SU-DHL-6 (cell line): ENCODE measurements at regions not wholly inside any gene's neighbourhood (a gene's known extent, or its start where the extent isn't known, plus 50 kb on each side); places are given as distances from the start of the nearest gene placed in this dataset.

Experiments
- H2AFZ ChIP-seq: fragments of 200-600 bp; sonication (generic); 2 replicates; pipeline ENCODE4 v1.6.1; 2014; ENCODE audit warnings: low read depth, mild to moderate bottlenecking, moderate library complexity, mixed read lengths, antibody characterized with exemption, low read length; ENCODE audit not compliant: severe bottlenecking
- H3F3A ChIP-seq: fragments of 200-600 bp; shearing (Covaris generic); 2 replicates; pipeline ENCODE4 v1.6.0; 2016; ENCODE audit warnings: antibody characterized with exemption, mild to moderate bottlenecking; ENCODE audit not compliant: insufficient read depth
- H3K27ac ChIP-seq: fragments of 200-600 bp; sonication (generic); 2 replicates; pipeline ENCODE4 v1.5.1; 2016; ENCODE audit warnings: low read depth, mild to moderate bottlenecking, low read length, moderate library complexity, mixed read lengths
- H3K27me3 ChIP-seq: fragments of 200-600 bp; sonication (generic), shearing (Covaris generic); 2 replicates; pipeline ENCODE4 v1.6.0; 2014; ENCODE audit warnings: mild to moderate bottlenecking, low read length
- H3K36me3 ChIP-seq: fragments of 200-600 bp; sonication (generic); 2 replicates; pipeline ENCODE4 v1.6.1; 2014; ENCODE audit warnings: mild to moderate bottlenecking, low read length, mixed read lengths
- H3K4me2 ChIP-seq: fragments of 300-600, 200-600 bp; shearing (Covaris generic), sonication (generic); 2 replicates; pipeline ENCODE4 v1.6.0; 2014; ENCODE audit warnings: low read length, low read depth, mild to moderate bottlenecking; ENCODE audit not compliant: poor library complexity, severe bottlenecking
- H3K4me3 ChIP-seq: fragments of 200-600 bp; sonication (generic); 2 replicates; pipeline ENCODE4 v1.5.1; 2014; ENCODE audit warnings: antibody characterized with exemption, low read length, mild to moderate bottlenecking, mixed read lengths; ENCODE audit not compliant: insufficient read depth, poor library complexity, severe bottlenecking
- H3K79me2 ChIP-seq: fragments of 200-600 bp; sonication (generic); 2 replicates; pipeline ENCODE4 v1.6.1; 2014; ENCODE audit warnings: mild to moderate bottlenecking, low read length, moderate library complexity; ENCODE audit not compliant: insufficient read depth
- H3K9ac ChIP-seq: fragments of 200-600 bp; sonication (generic); 2 replicates; pipeline ENCODE4 v1.7.0; 2014; ENCODE audit warnings: mild to moderate bottlenecking, low read length
- H3K9me2 ChIP-seq: fragments of 200-600 bp; sonication (generic); replicated peaks from 2 replicates; pipeline ENCODE4 v1.6.1; 2014; ENCODE audit warnings: low read length; ENCODE audit not compliant: insufficient read depth
- H3K9me3 ChIP-seq: fragments of 200-600 bp; sonication (generic); 2 replicates; pipeline ENCODE4 v1.6.1; 2014; ENCODE audit warnings: low read length, mixed read lengths; ENCODE audit not compliant: insufficient read depth
- H4K20me1 ChIP-seq: fragments of 200-600 bp; sonication (generic); 2 replicates; pipeline ENCODE4 v1.6.1; 2014; ENCODE audit warnings: low read depth, mild to moderate bottlenecking, antibody characterized with exemption, low read length, moderate library complexity, mixed read lengths
- EZH2phosphoT487 ChIP-seq: fragments of 200-600 bp; sonication (generic), shearing (Covaris generic); conservative IDR thresholded peaks from 2 replicates; pipeline ENCODE4 v1.6.1; 2018; ENCODE audit warnings: mild to moderate bottlenecking, antibody characterized with exemption, low read length, moderate library complexity, mixed read lengths
- TF ChIP-seq, protein P1 (sequence below): fragments of 200-600 bp; sonication (generic); IDR thresholded peaks from one replicate; pipeline ENCODE4 v1.5.1; 2017; ENCODE audit warnings: antibody characterized with exemption, mild to moderate bottlenecking, low read length, moderate library complexity; ENCODE audit not compliant: insufficient read depth, poor library complexity, severe bottlenecking

DNA sequence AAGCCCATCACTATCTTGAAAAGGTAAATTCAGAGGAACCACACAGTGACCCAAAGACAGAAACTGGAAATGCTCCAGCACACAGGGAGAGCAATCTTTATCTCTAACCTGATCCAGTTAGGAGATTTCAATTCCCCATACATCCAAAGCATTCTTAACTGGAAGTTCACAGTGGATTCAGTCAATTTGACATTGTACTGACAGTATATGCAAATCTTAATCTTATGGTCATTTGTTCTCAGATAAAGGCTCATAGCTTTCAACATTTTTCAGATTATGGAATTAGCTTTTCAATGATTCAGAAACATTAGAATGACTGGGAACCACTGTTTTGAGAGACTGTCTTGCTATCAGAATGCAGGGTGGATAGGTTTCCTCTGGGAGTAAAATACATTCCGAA lies 1455.6 kb downstream of the OLFM4 start:
- H3K4me3 ChIP-seq, result no peak overlapping the region
- H3K36me3 ChIP-seq, result no peaks in the 10 kb centered on the region
- H4K20me1 ChIP-seq, result no peaks in the 10 kb centered on the region
- H3K9me2 ChIP-seq, result no peaks in the 10 kb centered on the region
- no peak overlapping the region for H3K9ac ChIP-seq
- no peaks in the 10 kb centered on the region for H3K27me3 ChIP-seq
- H3K9me3 ChIP-seq, result no peaks in the 10 kb centered on the region
- no peak overlapping the region for H3K4me2 ChIP-seq
- H2AFZ ChIP-seq, result no peak overlapping the region
- TF ChIP-seq EZH2phosphoT487, result no peak
- TF ChIP-seq, protein P1, sequence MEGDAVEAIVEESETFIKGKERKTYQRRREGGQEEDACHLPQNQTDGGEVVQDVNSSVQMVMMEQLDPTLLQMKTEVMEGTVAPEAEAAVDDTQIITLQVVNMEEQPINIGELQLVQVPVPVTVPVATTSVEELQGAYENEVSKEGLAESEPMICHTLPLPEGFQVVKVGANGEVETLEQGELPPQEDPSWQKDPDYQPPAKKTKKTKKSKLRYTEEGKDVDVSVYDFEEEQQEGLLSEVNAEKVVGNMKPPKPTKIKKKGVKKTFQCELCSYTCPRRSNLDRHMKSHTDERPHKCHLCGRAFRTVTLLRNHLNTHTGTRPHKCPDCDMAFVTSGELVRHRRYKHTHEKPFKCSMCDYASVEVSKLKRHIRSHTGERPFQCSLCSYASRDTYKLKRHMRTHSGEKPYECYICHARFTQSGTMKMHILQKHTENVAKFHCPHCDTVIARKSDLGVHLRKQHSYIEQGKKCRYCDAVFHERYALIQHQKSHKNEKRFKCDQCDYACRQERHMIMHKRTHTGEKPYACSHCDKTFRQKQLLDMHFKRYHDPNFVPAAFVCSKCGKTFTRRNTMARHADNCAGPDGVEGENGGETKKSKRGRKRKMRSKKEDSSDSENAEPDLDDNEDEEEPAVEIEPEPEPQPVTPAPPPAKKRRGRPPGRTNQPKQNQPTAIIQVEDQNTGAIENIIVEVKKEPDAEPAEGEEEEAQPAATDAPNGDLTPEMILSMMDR, result no peak
- no peak overlapping the region for H3K27ac ChIP-seq
- no peaks in the 10 kb centered on the region for H3F3A ChIP-seq
- H3K79me2 ChIP-seq, result no peaks in the 10 kb centered on the region

DNA sequence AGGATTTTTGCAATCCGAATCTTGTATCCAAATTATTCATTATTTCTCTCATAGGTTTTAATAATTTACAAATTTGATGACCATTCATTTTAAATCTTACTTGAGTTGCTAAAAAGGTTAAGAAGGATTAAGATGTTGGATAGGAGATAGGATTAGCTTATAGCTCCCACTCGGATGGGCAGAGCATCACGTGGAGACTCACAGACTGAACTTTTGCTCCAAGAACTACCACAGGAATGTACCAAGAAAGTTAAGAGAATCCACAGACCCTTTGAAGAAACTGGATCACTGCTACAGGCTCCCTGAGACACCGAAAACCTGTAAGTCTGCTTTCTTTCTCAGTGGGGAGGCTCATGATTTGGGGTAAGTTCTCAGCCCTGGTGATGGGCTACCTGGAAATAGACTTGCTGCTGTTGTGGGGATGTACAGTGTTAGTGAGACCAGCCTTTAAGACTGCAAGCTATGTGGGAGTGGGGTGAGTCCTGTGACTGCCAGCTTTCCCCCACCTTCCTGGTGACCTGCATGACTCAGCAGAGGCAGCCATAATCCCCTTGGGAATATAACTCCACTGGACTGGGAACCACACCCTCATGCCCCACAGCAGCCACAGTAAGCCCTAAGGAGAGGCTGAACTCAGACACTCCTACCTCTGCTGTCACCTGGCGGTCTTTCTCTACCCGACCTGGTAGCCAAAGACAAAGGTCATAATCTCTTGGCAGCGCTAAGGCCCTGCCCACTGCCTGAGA lies 1458.0 kb downstream of the OLFM4 start:
- H4K20me1 ChIP-seq, result no peaks in the 10 kb centered on the region
- no peak for TF ChIP-seq EZH2phosphoT487
- TF ChIP-seq, protein P1, result no peak
- H3K9ac ChIP-seq, result no peak overlapping the region
- H3K27ac ChIP-seq, result no peak overlapping the region
- H3K4me3 ChIP-seq, result no peak overlapping the region
- H3K27me3 ChIP-seq, result no peaks in the 10 kb centered on the region
- H3K79me2 ChIP-seq, result no peaks in the 10 kb centered on the region
- H3K9me2 ChIP-seq, result no peaks in the 10 kb centered on the region
- no peaks in the 10 kb centered on the region for H3K36me3 ChIP-seq
- H3K4me2 ChIP-seq, result no peak overlapping the region
- H3F3A ChIP-seq, result no peaks in the 10 kb centered on the region
- H2AFZ ChIP-seq, result no peak overlapping the region
- H3K9me3 ChIP-seq, result no peaks in the 10 kb centered on the region

DNA sequence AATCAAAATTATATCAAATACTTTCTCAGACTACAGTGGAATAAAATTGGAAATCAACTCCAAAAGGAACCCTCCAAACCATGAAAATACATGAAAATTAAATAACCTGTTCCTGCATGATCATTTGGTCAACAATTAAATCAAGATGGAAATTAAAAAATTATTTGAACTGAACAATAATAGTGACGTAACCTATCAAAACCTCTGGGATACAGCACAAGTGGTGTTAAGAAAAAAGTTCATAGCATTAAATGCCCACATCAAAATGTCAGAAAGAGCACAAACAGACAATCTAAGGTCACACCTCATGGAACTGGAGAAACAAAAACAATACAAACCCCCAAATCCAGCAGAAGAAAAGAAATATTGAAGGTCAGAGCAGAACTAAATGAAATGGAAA lies 1460.7 kb downstream of the OLFM4 start:
- no peaks in the 10 kb centered on the region for H3F3A ChIP-seq
- no peaks in the 10 kb centered on the region for H3K9me3 ChIP-seq
- no peaks in the 10 kb centered on the region for H3K27me3 ChIP-seq
- H3K36me3 ChIP-seq, result no peaks in the 10 kb centered on the region
- H3K4me2 ChIP-seq, result no peak overlapping the region
- H3K79me2 ChIP-seq, result no peaks in the 10 kb centered on the region
- no peaks in the 10 kb centered on the region for H3K9me2 ChIP-seq
- H4K20me1 ChIP-seq, result no peaks in the 10 kb centered on the region
- no peak overlapping the region for H3K4me3 ChIP-seq
- H3K9ac ChIP-seq, result no peak overlapping the region
- TF ChIP-seq, protein P1, result no peak
- TF ChIP-seq EZH2phosphoT487, result no peak
- H3K27ac ChIP-seq, result no peak overlapping the region
- H2AFZ ChIP-seq, result no peak overlapping the region
